HUES6 (cell line): ENCODE measurements at regions not wholly inside any gene's neighbourhood (a gene's known extent, or its start where the extent isn't known, plus 50 kb on each side); places are given as distances from the start of the nearest gene placed in this dataset.

Experiments
- H3K27ac ChIP-seq: 2 replicates; pipeline ENCODE4 v1.7.0; 2013; ENCODE audit warnings: low read depth, mild to moderate bottlenecking, low read length, inconsistent platforms
- H3K27me3 ChIP-seq: 2 replicates; pipeline ENCODE4 v1.6.1; 2013; ENCODE audit warnings: low read length; ENCODE audit not compliant: control insufficient read depth, insufficient read depth
- H3K36me3 ChIP-seq: 2 replicates; pipeline ENCODE4 v1.6.1; 2013; ENCODE audit warnings: low read length; ENCODE audit not compliant: control insufficient read depth, insufficient read depth
- H3K4me1 ChIP-seq: 2 replicates; pipeline ENCODE4 v1.6.1; 2013; ENCODE audit warnings: low read length; ENCODE audit not compliant: control insufficient read depth, insufficient read depth
- H3K4me3 ChIP-seq: 2 replicates; pipeline ENCODE4 v1.5.1; 2013; ENCODE audit warnings: low read depth, low read length
- H3K9ac ChIP-seq: one replicate; pipeline ENCODE4 v1.6.1; 2013; ENCODE audit warnings: mild to moderate bottlenecking, low read length
- H3K9me3 ChIP-seq: 2 replicates; pipeline ENCODE4 v1.6.1; 2013; ENCODE audit warnings: low read depth, low read length; ENCODE audit not compliant: control insufficient read depth, insufficient read depth

- Histone ChIP-seq H3K36me3 (no peaks in the 10 kb centered on the region), H3K9me3 (no peaks in the 10 kb centered on the region), H3K9ac (no peak overlapping the region), H3K27me3 (no peaks in the 10 kb centered on the region), H3K4me3 (no peak overlapping the region), H3K27ac (no peak overlapping the region), H3K4me1 (no peaks in the 10 kb centered on the region)
Measured at GRCh38 chr5:40046792-40047191, 622.0 kb upstream of the DAB2 start.

GRCh38 chr5:40045429-40045828 is 620.6 kb upstream of the DAB2 start:
- no peaks in the 10 kb centered on the region for H3K4me1 ChIP-seq
- H3K9ac ChIP-seq, result no peak overlapping the region
- no peak overlapping the region for H3K27ac ChIP-seq
- H3K9me3 ChIP-seq, result no peaks in the 10 kb centered on the region
- H3K36me3 ChIP-seq, result no peaks in the 10 kb centered on the region
- no peak overlapping the region for H3K4me3 ChIP-seq
- no peaks in the 10 kb centered on the region for H3K27me3 ChIP-seq

- H3K4me1 ChIP-seq, result no peaks in the 10 kb centered on the region
- no peaks in the 10 kb centered on the region for H3K36me3 ChIP-seq
- H3K9ac ChIP-seq, result no peak overlapping the region
- H3K27me3 ChIP-seq, result no peaks in the 10 kb centered on the region
- H3K9me3 ChIP-seq, result no peaks in the 10 kb centered on the region
- no peak overlapping the region for H3K4me3 ChIP-seq
- H3K27ac ChIP-seq, result no peak overlapping the region
Measured at GRCh38 chr5:40043916-40044315, 619.1 kb upstream of the DAB2 start.

GRCh38 chr5:40041452-40041851 is 616.7 kb upstream of the DAB2 start:
- H3K9me3 ChIP-seq, result no peaks in the 10 kb centered on the region
- H3K27ac ChIP-seq, result no peak overlapping the region
- no peaks in the 10 kb centered on the region for H3K36me3 ChIP-seq
- no peak overlapping the region for H3K4me3 ChIP-seq
- H3K27me3 ChIP-seq, result no peaks in the 10 kb centered on the region
- H3K4me1 ChIP-seq, result no peaks in the 10 kb centered on the region
- no peak overlapping the region for H3K9ac ChIP-seq

GRCh38 chr5:40037713-40038112 is 612.9 kb upstream of the DAB2 start:
- Histone ChIP-seq H3K9me3 (no peaks in the 10 kb centered on the region), H3K27ac (no peak overlapping the region), H3K4me1 (no peaks in the 10 kb centered on the region), H3K27me3 (no peaks in the 10 kb centered on the region), H3K9ac (no peak overlapping the region), H3K36me3 (no peaks in the 10 kb centered on the region), H3K4me3 (no peak overlapping the region)

- Histone ChIP-seq H3K36me3 (no peaks in the 10 kb centered on the region), H3K27me3 (no peaks in the 10 kb centered on the region), H3K27ac (no peak overlapping the region), H3K9ac (no peak overlapping the region), H3K9me3 (no peaks in the 10 kb centered on the region), H3K4me3 (no peak overlapping the region), H3K4me1 (no peaks in the 10 kb centered on the region)
Measured at GRCh38 chr5:40034441-40034840, 609.7 kb upstream of the DAB2 start.

GRCh38 chr5:40033411-40033810 is 608.6 kb upstream of the DAB2 start:
- Histone ChIP-seq H3K9ac (no peak overlapping the region), H3K4me1 (no peaks in the 10 kb centered on the region), H3K9me3 (no peaks in the 10 kb centered on the region), H3K27me3 (no peaks in the 10 kb centered on the region), H3K4me3 (no peak overlapping the region), H3K36me3 (no peaks in the 10 kb centered on the region), H3K27ac (no peak overlapping the region)

GRCh38 chr5:40033009-40033408 is 608.2 kb upstream of the DAB2 start:
- H3K9ac ChIP-seq, result no peak overlapping the region
- no peaks in the 10 kb centered on the region for H3K9me3 ChIP-seq
- H3K4me3 ChIP-seq, result no peak overlapping the region
- H3K4me1 ChIP-seq, result no peaks in the 10 kb centered on the region
- H3K27ac ChIP-seq, result no peak overlapping the region
- H3K36me3 ChIP-seq, result no peaks in the 10 kb centered on the region
- no peaks in the 10 kb centered on the region for H3K27me3 ChIP-seq

GRCh38 chr5:40030661-40031060 is 605.9 kb upstream of the DAB2 start:
- H3K27ac ChIP-seq, result no peak overlapping the region
- no peaks in the 10 kb centered on the region for H3K9me3 ChIP-seq
- no peak overlapping the region for H3K9ac ChIP-seq
- no peak overlapping the region for H3K4me3 ChIP-seq
- H3K4me1 ChIP-seq, result no peaks in the 10 kb centered on the region
- no peaks in the 10 kb centered on the region for H3K27me3 ChIP-seq
- no peaks in the 10 kb centered on the region for H3K36me3 ChIP-seq

GRCh38 chr5:40029711-40030495 is 605.1 kb upstream of the DAB2 start:
- H3K4me1 ChIP-seq, result no peaks in the 10 kb centered on the region
- H3K9me3 ChIP-seq, result no peaks in the 10 kb centered on the region
- H3K9ac ChIP-seq, result no peak overlapping the region
- no peaks in the 10 kb centered on the region for H3K27me3 ChIP-seq
- H3K4me3 ChIP-seq, result no peak overlapping the region
- no peak overlapping the region for H3K27ac ChIP-seq
- no peaks in the 10 kb centered on the region for H3K36me3 ChIP-seq

- Histone ChIP-seq H3K36me3 (no peaks in the 10 kb centered on the region), H3K4me1 (no peaks in the 10 kb centered on the region), H3K27ac (no peak overlapping the region), H3K27me3 (no peaks in the 10 kb centered on the region), H3K4me3 (no peak overlapping the region), H3K9ac (no peak overlapping the region), H3K9me3 (no peaks in the 10 kb centered on the region)
Measured at GRCh38 chr5:40027400-40027799, 602.6 kb upstream of the DAB2 start.
